ENCODE measurements at regions not wholly inside any gene's neighbourhood (a gene's known extent, or its start where the extent isn't known, plus 50 kb on each side); places are given as distances from the start of the nearest gene placed in this dataset.
A peak's percentile ranks its signal among the peaks of the same experiment; 100 is the strongest.

GRCh38 chr18:66724664-66725356, 120.9 kb upstream of the CDH19 start:
- H3K36me3 ChIP-seq (ENCODE audit: control insufficient read depth in 4 of 4, insufficient read depth in 4 of 4, low read length in 3 of 4) = no peaks in the 10 kb centered on the region
- H3K4me3 ChIP-seq (ENCODE audit: control insufficient read depth in 1 of 7, extremely low read depth in 1 of 7, insufficient read depth in 4 of 7, low read depth in 2 of 7, low read length in 6 of 7) = no peak overlapping the region
- H3K27ac ChIP-seq (ENCODE audit: insufficient read depth in 1 of 2, low read depth in 1 of 2, low read length in 2 of 2, poor library complexity in 1 of 2, severe bottlenecking in 2 of 2) = no peak overlapping the region
- POLR2A ChIA-PET = no interaction called here
- H3K9me3 ChIP-seq (ENCODE audit: control extremely low read depth in 1 of 5, control insufficient read depth in 4 of 5, insufficient read depth in 2 of 5, low read depth in 1 of 5, low read length in 4 of 5) = no peaks in the 10 kb centered on the region
- peaks cover 0 to 5% (median 0%) of the 10 kb centered on the region in 4 experiments for H3K4me1 ChIP-seq (ENCODE audit: control extremely low read depth in 1 of 4, control insufficient read depth in 4 of 4, insufficient read depth in 4 of 4, low read length in 3 of 4)
- peaks cover 0 to 6% (median 0%) of the 10 kb centered on the region in 5 experiments for H3K27me3 ChIP-seq (replicated peaks in 2 of 5; ENCODE audit: control insufficient read depth in 4 of 5, insufficient read depth in 5 of 5, low read length in 4 of 5)
- 94% methylated on average over 2 of the region's 5 CpGs for WGBS (ENCODE audit: insufficient coverage)
- no peak for DNase-seq
- CTCF ChIA-PET = interaction anchor here (0.7 to 1.4 kb wide), 2 partner anchors 19 to 185 kb away, joined by 3 read pairs; no protein-coding TSS in a partner anchor

GRCh38 chr18:66722671-66723070, 118.8 kb upstream of the CDH19 start:
- Histone ChIP-seq H3K27ac (ENCODE audit: insufficient read depth in 1 of 2, low read depth in 1 of 2, low read length in 2 of 2, poor library complexity in 1 of 2, severe bottlenecking in 2 of 2) (no peak overlapping the region), H3K9me3 (ENCODE audit: control extremely low read depth in 1 of 5, control insufficient read depth in 4 of 5, insufficient read depth in 2 of 5, low read depth in 1 of 5, low read length in 4 of 5) (no peaks in the 10 kb centered on the region)
- POLR2A ChIA-PET = no interaction called here

GRCh38 chr18:66708646-66709045, 104.8 kb upstream of the CDH19 start:
- DNase-seq = no peak
- no CpG with 5 or more reads among the region's 1 CpG for WGBS (ENCODE audit: insufficient coverage)
- CTCF ChIA-PET = no interaction called here
- POLR2A ChIA-PET = no interaction called here
- H3K4me1 ChIP-seq (ENCODE audit: control extremely low read depth in 1 of 4, control insufficient read depth in 4 of 4, insufficient read depth in 4 of 4, low read length in 3 of 4) = no peaks in the 10 kb centered on the region
- no peaks in the 10 kb centered on the region for H3K9me3 ChIP-seq (ENCODE audit: control extremely low read depth in 1 of 5, control insufficient read depth in 4 of 5, insufficient read depth in 2 of 5, low read depth in 1 of 5, low read length in 4 of 5)
- H3K36me3 ChIP-seq (ENCODE audit: control insufficient read depth in 4 of 4, insufficient read depth in 4 of 4, low read length in 3 of 4) = no peaks in the 10 kb centered on the region
- no peak overlapping the region for H3K4me3 ChIP-seq (ENCODE audit: control insufficient read depth in 1 of 7, extremely low read depth in 1 of 7, insufficient read depth in 4 of 7, low read depth in 2 of 7, low read length in 6 of 7)
- H3K27me3 ChIP-seq (replicated peaks in 2 of 5; ENCODE audit: control insufficient read depth in 4 of 5, insufficient read depth in 5 of 5, low read length in 4 of 5) = no peaks in the 10 kb centered on the region
- H3K27ac ChIP-seq (ENCODE audit: insufficient read depth in 1 of 2, low read depth in 1 of 2, low read length in 2 of 2, poor library complexity in 1 of 2, severe bottlenecking in 2 of 2) = no peak overlapping the region

More at GRCh38 chr18:66722671-66723070, 118.8 kb upstream of the CDH19 start:
- H3K4me3 ChIP-seq (ENCODE audit: control insufficient read depth in 1 of 7, extremely low read depth in 1 of 7, insufficient read depth in 4 of 7, low read depth in 2 of 7, low read length in 6 of 7) = no peak overlapping the region
- H3K4me1 ChIP-seq (ENCODE audit: control extremely low read depth in 1 of 4, control insufficient read depth in 4 of 4, insufficient read depth in 4 of 4, low read length in 3 of 4) = no peaks in the 10 kb centered on the region
- peak in 2 of 3 donors; percentile 5 for DNase-seq
- WGBS (ENCODE audit: insufficient coverage) = 40% methylated on average over 3 of the region's 5 CpGs
- peaks cover 0 to 6% (median 0%) of the 10 kb centered on the region in 5 experiments for H3K27me3 ChIP-seq (replicated peaks in 2 of 5; ENCODE audit: control insufficient read depth in 4 of 5, insufficient read depth in 5 of 5, low read length in 4 of 5)
- CTCF ChIA-PET = no interaction called here
- no peaks in the 10 kb centered on the region for H3K36me3 ChIP-seq (ENCODE audit: control insufficient read depth in 4 of 4, insufficient read depth in 4 of 4, low read length in 3 of 4)

GRCh38 chr18:66707473-66707872, 103.6 kb upstream of the CDH19 start:
- Histone ChIP-seq H3K27me3 (replicated peaks in 2 of 5; ENCODE audit: control insufficient read depth in 4 of 5, insufficient read depth in 5 of 5, low read length in 4 of 5) (no peaks in the 10 kb centered on the region), H3K27ac (ENCODE audit: insufficient read depth in 1 of 2, low read depth in 1 of 2, low read length in 2 of 2, poor library complexity in 1 of 2, severe bottlenecking in 2 of 2) (no peak overlapping the region), H3K4me3 (ENCODE audit: control insufficient read depth in 1 of 7, extremely low read depth in 1 of 7, insufficient read depth in 4 of 7, low read depth in 2 of 7, low read length in 6 of 7) (no peak overlapping the region), H3K4me1 (ENCODE audit: control extremely low read depth in 1 of 4, control insufficient read depth in 4 of 4, insufficient read depth in 4 of 4, low read length in 3 of 4) (no peaks in the 10 kb centered on the region), H3K9me3 (ENCODE audit: control extremely low read depth in 1 of 5, control insufficient read depth in 4 of 5, insufficient read depth in 2 of 5, low read depth in 1 of 5, low read length in 4 of 5) (no peaks in the 10 kb centered on the region), H3K36me3 (ENCODE audit: control insufficient read depth in 4 of 4, insufficient read depth in 4 of 4, low read length in 3 of 4) (no peaks in the 10 kb centered on the region)
- 100% methylated on average over 2 of the region's 5 CpGs for WGBS (ENCODE audit: insufficient coverage)
- ChIA-PET CTCF (no interaction called here), POLR2A (no interaction called here)
- DNase-seq = no peak

GRCh38 chr18:66695281-66695680, 91.4 kb upstream of the CDH19 start:
- no peak overlapping the region for H3K27ac ChIP-seq (ENCODE audit: insufficient read depth in 1 of 2, low read depth in 1 of 2, low read length in 2 of 2, poor library complexity in 1 of 2, severe bottlenecking in 2 of 2)
- no peak overlapping the region for H3K4me3 ChIP-seq (ENCODE audit: control insufficient read depth in 1 of 7, extremely low read depth in 1 of 7, insufficient read depth in 4 of 7, low read depth in 2 of 7, low read length in 6 of 7)
- no peak for DNase-seq
- ChIA-PET POLR2A (no interaction called here), CTCF (no interaction called here)
- no peaks in the 10 kb centered on the region for H3K9me3 ChIP-seq (ENCODE audit: control extremely low read depth in 1 of 5, control insufficient read depth in 4 of 5, insufficient read depth in 2 of 5, low read depth in 1 of 5, low read length in 4 of 5)
- H3K36me3 ChIP-seq (ENCODE audit: control insufficient read depth in 4 of 4, insufficient read depth in 4 of 4, low read length in 3 of 4) = no peaks in the 10 kb centered on the region
- no peaks in the 10 kb centered on the region for H3K27me3 ChIP-seq (replicated peaks in 2 of 5; ENCODE audit: control insufficient read depth in 4 of 5, insufficient read depth in 5 of 5, low read length in 4 of 5)
- no peaks in the 10 kb centered on the region for H3K4me1 ChIP-seq (ENCODE audit: control extremely low read depth in 1 of 4, control insufficient read depth in 4 of 4, insufficient read depth in 4 of 4, low read length in 3 of 4)

- CTCF ChIA-PET = interaction anchor here (0.8 kb wide), 1 partner anchor 12 kb away, joined by 3 read pairs; no protein-coding TSS in a partner anchor
- no CpG with 5 or more reads among the region's 1 CpG for WGBS (ENCODE audit: insufficient coverage)
- H3K27me3 ChIP-seq (replicated peaks in 2 of 5; ENCODE audit: control insufficient read depth in 4 of 5, insufficient read depth in 5 of 5, low read length in 4 of 5) = no peaks in the 10 kb centered on the region
These were observed 91.0 kb upstream of the CDH19 start for GRCh38 chr18:66694852-66695251.

GRCh38 chr18:66687635-66688034, 83.7 kb upstream of the CDH19 start:
- WGBS (ENCODE audit: insufficient coverage) = 100% methylated on average over 2 of the region's 5 CpGs
- no peak for DNase-seq
- no peaks in the 10 kb centered on the region for H3K27me3 ChIP-seq (replicated peaks in 2 of 5; ENCODE audit: control insufficient read depth in 4 of 5, insufficient read depth in 5 of 5, low read length in 4 of 5)
- ChIA-PET CTCF (interaction anchor here (1.2 kb wide), 1 partner anchor 9 kb away, joined by 3 read pairs; no protein-coding TSS in a partner anchor), POLR2A (interaction anchor here (0.7 kb wide), 1 partner anchor 9 kb away, joined by 3 read pairs; no protein-coding TSS in a partner anchor)
- no peaks in the 10 kb centered on the region for H3K36me3 ChIP-seq (ENCODE audit: control insufficient read depth in 4 of 4, insufficient read depth in 4 of 4, low read length in 3 of 4)
- peaks cover 0 to 24% (median 7%) of the 10 kb centered on the region in 5 experiments for H3K9me3 ChIP-seq (ENCODE audit: control extremely low read depth in 1 of 5, control insufficient read depth in 4 of 5, insufficient read depth in 2 of 5, low read depth in 1 of 5, low read length in 4 of 5)
- no peak overlapping the region for H3K4me3 ChIP-seq (ENCODE audit: control insufficient read depth in 1 of 7, extremely low read depth in 1 of 7, insufficient read depth in 4 of 7, low read depth in 2 of 7, low read length in 6 of 7)
- H3K4me1 ChIP-seq (ENCODE audit: control extremely low read depth in 1 of 4, control insufficient read depth in 4 of 4, insufficient read depth in 4 of 4, low read length in 3 of 4) = peaks cover 6 to 15% (median 14%) of the 10 kb centered on the region in 4 experiments
- no peak overlapping the region for H3K27ac ChIP-seq (ENCODE audit: insufficient read depth in 1 of 2, low read depth in 1 of 2, low read length in 2 of 2, poor library complexity in 1 of 2, severe bottlenecking in 2 of 2)

More at GRCh38 chr18:66694852-66695251, 91.0 kb upstream of the CDH19 start:
- H3K27ac ChIP-seq (ENCODE audit: insufficient read depth in 1 of 2, low read depth in 1 of 2, low read length in 2 of 2, poor library complexity in 1 of 2, severe bottlenecking in 2 of 2) = no peak overlapping the region
- no peaks in the 10 kb centered on the region for H3K9me3 ChIP-seq (ENCODE audit: control extremely low read depth in 1 of 5, control insufficient read depth in 4 of 5, insufficient read depth in 2 of 5, low read depth in 1 of 5, low read length in 4 of 5)
- no peak for DNase-seq
- no peaks in the 10 kb centered on the region for H3K4me1 ChIP-seq (ENCODE audit: control extremely low read depth in 1 of 4, control insufficient read depth in 4 of 4, insufficient read depth in 4 of 4, low read length in 3 of 4)
- no peak overlapping the region for H3K4me3 ChIP-seq (ENCODE audit: control insufficient read depth in 1 of 7, extremely low read depth in 1 of 7, insufficient read depth in 4 of 7, low read depth in 2 of 7, low read length in 6 of 7)
- POLR2A ChIA-PET = no interaction called here
- H3K36me3 ChIP-seq (ENCODE audit: control insufficient read depth in 4 of 4, insufficient read depth in 4 of 4, low read length in 3 of 4) = no peaks in the 10 kb centered on the region
